Stomach (tissue), 8 donors: ENCODE measurements at regions not wholly inside any gene's neighbourhood (a gene's known extent, or its start where the extent isn't known, plus 50 kb on each side); places are given as distances from the start of the nearest gene placed in this dataset.
A peak's percentile ranks its signal among the peaks of the same experiment; 100 is the strongest.

Source experiments
- DNase-seq, 2 donors: peaks; one replicate each; pipeline versions ENCODE4 v3.0.0 to v3.0.0-alpha.2; 2013 to 2019
- H3K27ac ChIP-seq, 5 donors: fragments of 200-600 bp in 4 of 5; sonication (generic) in 4 of 5; one replicate each; pipeline ENCODE4 v1.5.1; 2013 to 2019; ENCODE audit warnings: mild to moderate bottlenecking in 1 of 5, moderate library complexity in 1 of 5
- H3K27me3 ChIP-seq, 3 donors: fragments of 200-600 bp; sonication (generic); one replicate each; pipeline ENCODE4 v1.5.1; 2017 to 2019; ENCODE audit warnings: mixed run types in 1 of 3
- H3K36me3 ChIP-seq, 4 donors: fragments of 200-600 bp; sonication (generic); 1 replicate in 3 of 4; 2 replicates in 1 of 4; pipeline ENCODE4 v1.5.1; 2016 to 2019
- H3K4me1 ChIP-seq, 4 donors: fragments of 200-600 bp; sonication (generic); one replicate each; pipeline ENCODE4 v1.5.1; 2016 to 2019
- H3K4me3 ChIP-seq, 4 donors: fragments of 200-600 bp; sonication (generic) in 3 of 4; one replicate each; pipeline ENCODE4 v1.5.1; 2016 to 2019; ENCODE audit warnings: mild to moderate bottlenecking in 1 of 4
- H3K9me3 ChIP-seq, 4 donors: fragments of 200-600 bp; sonication (generic); one replicate each; pipeline ENCODE4 v1.5.1; 2016 to 2019
- EP300 ChIP-seq: sonication (generic); formaldehyde crosslinking; IDR thresholded peaks from one replicate; pipeline ENCODE4 v1.6.1; 2017; ENCODE audit warnings: antibody characterized with exemption
- POLR2A ChIP-seq, 4 donors: fragments of 450-650 bp; IDR thresholded peaks; one replicate each; pipeline ENCODE4 v1.6.1; 2016; ENCODE audit warnings: antibody characterized with exemption in 4 of 4, control low read depth in 2 of 4, mild to moderate bottlenecking in 1 of 4, moderate library complexity in 1 of 4
- POLR2AphosphoS5 ChIP-seq, 3 donors: sonication (generic); formaldehyde crosslinking; IDR thresholded peaks; one replicate each; pipeline ENCODE4 v1.6.1; 2016; ENCODE audit warnings: antibody characterized with exemption in 3 of 3
- WGBS, 5 donors: extraction: QIAGEN DNeasy Blood & Tissue Kit in 3 of 5; methylation state at CpG; one replicate each; pipeline versions ENCODE4 v1.1.5 to v1.1.7; 2013 to 2018; 5-methylcytosine and 5-hydroxymethylcytosine counted together
- intact Hi-C: fragments of 100-400 bp; cut with DNase I; formaldehyde crosslinking; loops from one replicate; pipeline ENCODE4 v1.15.1; 2023; ENCODE audit warnings: low total_unique reads
- TF ChIP-seq, protein P1 (sequence below), 7 experiments: fragments of 450-650 bp in 4 of 7; fragments of 200-600 bp in 3 of 7; sonication (generic) in 3 of 7; IDR thresholded peaks; one replicate each; pipeline ENCODE4 v1.5.1; 2016 to 2019; ENCODE audit warnings: antibody characterized with exemption in 7 of 7, control low read depth in 2 of 7, mild to moderate bottlenecking in 1 of 7
- donor health status: healthy with polysubstance abuse.
- donor health status: Bipolar disorder and iron deficiency.
- donor health status: healthy.

DNA sequence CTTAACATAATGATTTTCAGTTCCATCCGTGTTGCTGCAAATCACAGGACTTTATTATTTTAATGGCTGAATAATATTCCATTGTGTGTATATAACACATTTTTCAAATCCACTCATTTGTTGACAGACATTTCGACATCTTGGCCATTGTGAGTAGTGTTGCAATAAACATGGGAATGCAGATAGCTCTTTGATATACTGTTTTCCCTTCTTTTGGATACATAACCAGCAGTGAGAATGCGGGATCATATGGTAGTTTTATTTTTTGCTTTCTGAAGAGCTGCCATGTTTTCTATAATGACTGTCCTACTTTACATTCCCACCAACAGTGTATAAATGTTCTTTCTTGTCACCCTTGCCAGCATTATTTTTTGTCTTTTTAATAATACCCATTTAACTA is 420.3 kb upstream of the CHAC2 start:
- intact Hi-C loops: no loop called here
- 69 to 84% (median 75%) methylated on average over 3 of the region's 3 CpGs for WGBS, 5 donors
- DNase-seq: no peak
- Histone ChIP-seq H3K4me1 (no peaks in the 10 kb centered on the region), H3K36me3 (no peaks in the 10 kb centered on the region), H3K4me3 (no peak overlapping the region), H3K27me3 (no peaks in the 10 kb centered on the region), H3K27ac (no peak overlapping the region), H3K9me3 (no peaks in the 10 kb centered on the region)
- TF ChIP-seq, protein P1, sequence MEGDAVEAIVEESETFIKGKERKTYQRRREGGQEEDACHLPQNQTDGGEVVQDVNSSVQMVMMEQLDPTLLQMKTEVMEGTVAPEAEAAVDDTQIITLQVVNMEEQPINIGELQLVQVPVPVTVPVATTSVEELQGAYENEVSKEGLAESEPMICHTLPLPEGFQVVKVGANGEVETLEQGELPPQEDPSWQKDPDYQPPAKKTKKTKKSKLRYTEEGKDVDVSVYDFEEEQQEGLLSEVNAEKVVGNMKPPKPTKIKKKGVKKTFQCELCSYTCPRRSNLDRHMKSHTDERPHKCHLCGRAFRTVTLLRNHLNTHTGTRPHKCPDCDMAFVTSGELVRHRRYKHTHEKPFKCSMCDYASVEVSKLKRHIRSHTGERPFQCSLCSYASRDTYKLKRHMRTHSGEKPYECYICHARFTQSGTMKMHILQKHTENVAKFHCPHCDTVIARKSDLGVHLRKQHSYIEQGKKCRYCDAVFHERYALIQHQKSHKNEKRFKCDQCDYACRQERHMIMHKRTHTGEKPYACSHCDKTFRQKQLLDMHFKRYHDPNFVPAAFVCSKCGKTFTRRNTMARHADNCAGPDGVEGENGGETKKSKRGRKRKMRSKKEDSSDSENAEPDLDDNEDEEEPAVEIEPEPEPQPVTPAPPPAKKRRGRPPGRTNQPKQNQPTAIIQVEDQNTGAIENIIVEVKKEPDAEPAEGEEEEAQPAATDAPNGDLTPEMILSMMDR (IDR thresholded peaks at IDR 0.05): no peak
- TF ChIP-seq EP300: no peak

DNA sequence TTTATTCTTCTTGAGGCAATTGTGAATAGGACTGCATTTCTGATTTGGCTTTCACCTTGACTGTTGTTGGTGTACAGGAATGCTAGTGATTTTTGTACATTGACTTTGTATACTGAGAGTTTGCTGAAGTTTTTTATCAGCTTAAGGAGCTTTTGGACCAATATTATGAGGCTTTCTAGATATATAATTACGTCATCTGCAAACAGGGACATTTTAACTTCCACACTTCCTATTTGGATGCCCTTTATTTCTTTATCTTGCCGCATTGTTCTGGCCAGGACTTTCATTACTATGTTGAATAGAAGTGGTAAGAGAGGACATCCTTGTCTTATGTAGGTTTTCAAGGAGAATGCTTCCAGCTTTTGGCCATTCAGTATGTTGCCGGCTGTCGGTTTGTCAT is 425.4 kb upstream of the CHAC2 start:
- H3K9me3 ChIP-seq: no peaks in the 10 kb centered on the region
- WGBS, 5 donors: 57 to 94% (median 92%) methylated on average over 3 to 4 of the region's 4 CpGs
- no peaks in the 10 kb centered on the region for H3K4me1 ChIP-seq
- H3K4me3 ChIP-seq: no peak overlapping the region
- intact Hi-C loops: no loop called here
- no peaks in the 10 kb centered on the region for H3K36me3 ChIP-seq
- no peak for TF ChIP-seq EP300
- no peak overlapping the region for H3K27ac ChIP-seq
- no peak for DNase-seq
- no peaks in the 10 kb centered on the region for H3K27me3 ChIP-seq

DNA sequence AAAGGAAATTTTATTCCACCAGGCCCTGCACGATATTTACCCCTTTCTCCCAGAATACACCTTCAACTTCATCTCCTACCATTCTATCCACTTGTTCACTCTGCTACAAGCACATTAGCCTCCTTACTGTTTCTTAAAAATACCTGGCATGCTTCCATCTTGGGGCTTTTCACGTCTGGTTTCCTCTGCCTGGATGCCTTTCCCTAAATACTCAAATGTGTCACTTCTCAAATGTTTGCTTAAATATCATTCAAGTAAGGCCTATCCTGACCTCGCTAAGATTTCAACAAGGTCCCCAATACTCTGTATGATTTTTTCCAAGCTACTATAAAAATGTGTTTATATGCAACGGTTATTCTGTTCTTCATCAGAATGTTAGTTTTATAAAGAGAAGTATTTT is 433.0 kb upstream of the CHAC2 start:
- Histone ChIP-seq H3K4me1 (no peaks in the 10 kb centered on the region), H3K27ac (no peak overlapping the region), H3K4me3 (no peak overlapping the region), H3K9me3 (no peaks in the 10 kb centered on the region), H3K36me3 (no peaks in the 10 kb centered on the region), H3K27me3 (no peaks in the 10 kb centered on the region)
- 44 to 53% (median 51%) methylated on average over 4 of the region's 4 CpGs for WGBS, 5 donors
- intact Hi-C loops: no loop called here
- TF ChIP-seq, protein P1 (IDR thresholded peaks at IDR 0.05): no peak
- TF ChIP-seq POLR2AphosphoS5 (IDR thresholded peaks at IDR 0.05) (no peak), EP300 (no peak)
- peak in 1 of 2 donors; percentile 7 for DNase-seq

GRCh38 chr2:53331667-53332066 is 435.9 kb upstream of the CHAC2 start:
- no peak overlapping the region for H3K27ac ChIP-seq
- no peaks in the 10 kb centered on the region for H3K9me3 ChIP-seq
- intact Hi-C loops: no loop called here
- H3K4me3 ChIP-seq: no peak overlapping the region
- TF ChIP-seq EP300 (no peak), POLR2AphosphoS5 (IDR thresholded peaks at IDR 0.05) (no peak), POLR2A (IDR thresholded peaks at IDR 0.05) (no peak)
- TF ChIP-seq, protein P1 (IDR thresholded peaks at IDR 0.05): no peak
- H3K36me3 ChIP-seq: no peaks in the 10 kb centered on the region
- 46 to 92% (median 87%) methylated on average over 2 of the region's 2 CpGs for WGBS, 5 donors
- H3K4me1 ChIP-seq: no peaks in the 10 kb centered on the region
- H3K27me3 ChIP-seq: no peaks in the 10 kb centered on the region
- no peak for DNase-seq

GRCh38 chr2:53317861-53318260 is 449.7 kb upstream of the CHAC2 start:
- TF ChIP-seq, protein P1 (IDR thresholded peaks at IDR 0.05): no peak
- no peak for TF ChIP-seq POLR2A (IDR thresholded peaks at IDR 0.05)
- TF ChIP-seq POLR2AphosphoS5 (IDR thresholded peaks at IDR 0.05): no peak
- no peak for TF ChIP-seq EP300
- H3K27ac ChIP-seq: no peak overlapping the region
- no peak for DNase-seq
- intact Hi-C loops: no loop called here
- no peaks in the 10 kb centered on the region for H3K27me3 ChIP-seq
- no peaks in the 10 kb centered on the region for H3K36me3 ChIP-seq
- H3K4me3 ChIP-seq: no peak overlapping the region
- H3K4me1 ChIP-seq: no peaks in the 10 kb centered on the region
- 70 to 78% (median 73%) methylated on average over 5 of the region's 5 CpGs for WGBS, 5 donors
- H3K9me3 ChIP-seq: peaks cover 0 to 6% (median 0%) of the 10 kb centered on the region in 4 donors
